H1 (cell line): ENCODE measurements at regions not wholly inside any gene's neighbourhood (a gene's known extent, or its start where the extent isn't known, plus 50 kb on each side); places are given as distances from the start of the nearest gene placed in this dataset.

Experiments
- ASH2L ChIP-seq: fragments of 200-600, 300-600 bp; sonication (generic); IDR thresholded peaks from one replicate; pipeline ENCODE4 v1.7.1; 2017; ENCODE audit warnings: low read length
- BCL11A ChIP-seq, 2 experiments: IDR thresholded peaks; one replicate each; pipeline ENCODE4 v1.6.1; 2011; ENCODE audit warnings: low read depth in 2 of 2, low read length in 2 of 2, mild to moderate bottlenecking in 2 of 2
- BRCA1 ChIP-seq: IDR thresholded peaks from 2 replicates; pipeline ENCODE4 v1.6.1; 2012; ENCODE audit warnings: low read depth, low read length, improper control_type of control experiment
- GABPA ChIP-seq: IDR thresholded peaks from 2 replicates; pipeline ENCODE4 v1.6.1; 2011; ENCODE audit warnings: mild to moderate bottlenecking, low read length, moderate library complexity, borderline replicate concordance; ENCODE audit not compliant: insufficient read depth
- KDM1A ChIP-seq: fragments of 200-600, 300-600 bp; sonication (generic); IDR thresholded peaks from 2 replicates; pipeline ENCODE4 v1.7.1; 2016; ENCODE audit warnings: mild to moderate bottlenecking, low read length, borderline replicate concordance
- MAX ChIP-seq: IDR thresholded peaks from 2 replicates; pipeline ENCODE4 v1.6.1; 2012; ENCODE audit warnings: inconsistent platforms
- ZNF274 ChIP-seq: IDR thresholded peaks from 2 replicates; pipeline ENCODE4 v1.7.0; 2012; ENCODE audit warnings: low read length, borderline replicate concordance; ENCODE audit errors: extremely low read depth

GRCh38 chr11:57935402-57936049, 88.2 kb upstream of the OR9Q1 start (continued):
- TF ChIP-seq BCL11A (IDR thresholded peaks at IDR 0.05; ENCODE audit: low read depth in 2 of 2, low read length in 2 of 2): no peak
- no peak for TF ChIP-seq BRCA1
- TF ChIP-seq MAX: no peak
- no peak for TF ChIP-seq ASH2L
- no peak for TF ChIP-seq ZNF274
- TF ChIP-seq GABPA: no peak
- no peak for TF ChIP-seq KDM1A
- TF ChIP-seq, all 59 proteins: peak for 0
